ENCODE measurements at regions not wholly inside any gene's neighbourhood (a gene's known extent, or its start where the extent isn't known, plus 50 kb on each side); places are given as distances from the start of the nearest gene placed in this dataset.
"Not testable (repeated sequence)": the region's sequence is repeated elsewhere in the genome, so short reads cannot be mapped to it uniquely, and the experiment has no call there.

DNA sequence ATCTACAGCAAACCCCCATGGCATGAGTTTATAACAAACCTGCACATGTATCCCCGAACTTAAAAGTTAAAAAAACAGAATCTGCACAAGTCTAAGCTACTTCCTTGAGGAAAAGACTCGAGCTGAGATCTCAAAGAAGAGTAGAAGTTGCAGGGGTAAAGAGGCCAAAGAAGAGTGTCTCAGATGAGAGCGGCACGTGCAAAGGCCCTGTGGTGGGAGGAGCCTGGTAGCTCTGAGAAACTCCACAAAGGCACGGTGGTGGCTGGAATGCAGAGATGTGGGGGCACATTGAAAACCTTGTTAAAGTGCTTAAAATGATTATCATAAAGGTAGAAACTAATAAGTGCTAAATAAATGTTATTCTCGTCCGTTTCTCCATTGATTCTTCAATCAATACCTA lies 103.2 kb upstream of the GRK3 start:
- Histone ChIP-seq H3K36me3 (ENCODE audit: insufficient read depth, insufficient read length, low read length) (peaks cover 52% of the 10 kb centered on the region), H3K4me3 (ENCODE audit: insufficient read length, low read depth) (no peak overlapping the region), H3K4me1 (ENCODE audit: insufficient read depth, insufficient read length) (no peaks in the 10 kb centered on the region), H3K9me3 (ENCODE audit: insufficient read depth, low read length) (no peaks in the 10 kb centered on the region), H3K27me3 (ENCODE audit: insufficient read depth, insufficient read length) (no peaks in the 10 kb centered on the region), H3K9ac (ENCODE audit: insufficient read length, low read depth) (no peak overlapping the region)
- DNase-seq (ENCODE audit: low read depth, low spot score) = no peak
- TF ChIP-seq SUZ12 (IDR thresholded peaks at IDR 0.05; ENCODE audit: extremely low read depth, insufficient read depth, insufficient read length) (no peak), ZNF274 (IDR thresholded peaks at IDR 0.05; ENCODE audit: low read depth, low read length) (no peak)

GRCh38 chr22:25462474-25463346 lies 101.8 kb upstream of the GRK3 start:
- H3K36me3 ChIP-seq (ENCODE audit: insufficient read depth, insufficient read length, low read length) = peaks cover 47% of the 10 kb centered on the region
- DNase-seq (ENCODE audit: low read depth, low spot score) = peak; percentile 64
- not testable (repeated sequence) for H3K4me1 ChIP-seq (ENCODE audit: insufficient read depth, insufficient read length); H3K27me3 ChIP-seq (ENCODE audit: insufficient read depth, insufficient read length); H3K4me3 ChIP-seq (ENCODE audit: insufficient read length, low read depth); H3K9me3 ChIP-seq (ENCODE audit: insufficient read depth, low read length); H3K9ac ChIP-seq (ENCODE audit: insufficient read length, low read depth)

DNA sequence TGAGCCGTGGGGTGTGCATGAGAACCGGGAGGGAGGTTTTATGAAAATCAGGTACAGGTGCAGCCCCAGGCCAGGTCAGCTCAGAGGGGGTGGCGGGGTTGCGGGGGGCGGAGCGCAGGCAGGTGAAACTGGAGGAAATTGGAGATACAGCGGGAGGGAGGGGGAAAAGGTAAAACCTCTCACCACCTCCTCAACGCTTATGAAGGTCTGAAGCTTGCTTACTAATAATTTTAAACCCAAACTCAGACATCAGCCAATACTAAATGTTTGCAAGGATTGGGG lies 101.2 kb upstream of the GRK3 start:
- H3K27me3 ChIP-seq (ENCODE audit: insufficient read depth, insufficient read length); H3K9me3 ChIP-seq (ENCODE audit: insufficient read depth, low read length); H3K4me1 ChIP-seq (ENCODE audit: insufficient read depth, insufficient read length); DNase-seq (ENCODE audit: low read depth, low spot score); H3K4me3 ChIP-seq (ENCODE audit: insufficient read length, low read depth); H3K9ac ChIP-seq (ENCODE audit: insufficient read length, low read depth): not testable (repeated sequence)
- peaks cover 46% of the 10 kb centered on the region for H3K36me3 ChIP-seq (ENCODE audit: insufficient read depth, insufficient read length, low read length)

DNA sequence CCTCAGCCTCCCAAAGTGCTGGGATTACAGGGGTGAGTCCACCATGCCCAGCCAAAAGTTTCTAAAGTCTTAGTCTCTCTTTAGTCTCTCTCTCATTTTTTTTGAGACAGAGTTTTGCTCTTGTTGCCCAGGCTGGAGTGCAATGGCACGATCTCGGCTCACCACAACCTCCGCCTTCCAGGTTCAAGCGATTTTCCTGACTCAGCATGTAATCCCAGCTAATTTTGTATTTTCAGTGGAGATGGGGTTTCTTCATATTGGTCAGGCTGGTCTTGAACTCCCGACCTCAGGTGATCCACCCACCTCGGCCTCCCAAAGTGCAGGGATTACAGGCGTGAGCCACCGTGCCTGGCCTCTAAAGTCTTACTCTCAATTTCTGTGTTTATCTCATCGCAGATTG lies 100.1 kb upstream of the GRK3 start:
- H3K4me3 ChIP-seq (ENCODE audit: insufficient read length, low read depth); H3K9me3 ChIP-seq (ENCODE audit: insufficient read depth, low read length); DNase-seq (ENCODE audit: low read depth, low spot score); H3K9ac ChIP-seq (ENCODE audit: insufficient read length, low read depth); H3K27me3 ChIP-seq (ENCODE audit: insufficient read depth, insufficient read length); H3K4me1 ChIP-seq (ENCODE audit: insufficient read depth, insufficient read length): not testable (repeated sequence)
- peaks cover 37% of the 10 kb centered on the region for H3K36me3 ChIP-seq (ENCODE audit: insufficient read depth, insufficient read length, low read length)

DNA sequence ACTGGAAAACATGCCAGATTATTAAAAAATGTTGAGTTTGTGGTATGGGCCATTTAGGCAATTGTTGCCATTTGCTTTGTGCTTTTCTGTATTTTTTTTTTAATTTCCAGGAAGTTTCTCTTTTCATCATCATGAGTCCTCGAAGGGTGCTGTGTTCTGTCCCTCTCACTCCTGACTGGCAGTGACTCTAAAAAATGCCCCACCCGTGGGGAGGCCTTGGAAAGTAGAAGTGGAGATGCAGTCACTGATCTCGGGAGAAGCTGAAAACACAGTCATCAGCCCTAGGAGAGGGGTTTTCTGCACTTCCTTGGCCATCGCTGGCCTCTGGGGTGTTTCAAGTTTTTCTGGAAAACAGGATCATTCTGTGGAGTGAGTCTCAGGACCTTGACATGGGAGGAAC lies 98.5 kb upstream of the GRK3 start:
- H3K4me3 ChIP-seq (ENCODE audit: insufficient read length, low read depth) = no peak overlapping the region
- H3K36me3 ChIP-seq (ENCODE audit: insufficient read depth, insufficient read length, low read length) = peaks cover 24% of the 10 kb centered on the region
- H3K4me1 ChIP-seq (ENCODE audit: insufficient read depth, insufficient read length) = no peaks in the 10 kb centered on the region
- no peaks in the 10 kb centered on the region for H3K9me3 ChIP-seq (ENCODE audit: insufficient read depth, low read length)
- DNase-seq (ENCODE audit: low read depth, low spot score) = no peak
- no peak for TF ChIP-seq YY1 (IDR thresholded peaks at IDR 0.05; ENCODE audit: insufficient read depth, insufficient read length)
- TF ChIP-seq ZNF274 (IDR thresholded peaks at IDR 0.05; ENCODE audit: low read depth, low read length) = no peak
- no peak for TF ChIP-seq SUZ12 (IDR thresholded peaks at IDR 0.05; ENCODE audit: extremely low read depth, insufficient read depth, insufficient read length)
- no peak overlapping the region for H3K9ac ChIP-seq (ENCODE audit: insufficient read length, low read depth)
- H3K27me3 ChIP-seq (ENCODE audit: insufficient read depth, insufficient read length) = no peaks in the 10 kb centered on the region

DNA sequence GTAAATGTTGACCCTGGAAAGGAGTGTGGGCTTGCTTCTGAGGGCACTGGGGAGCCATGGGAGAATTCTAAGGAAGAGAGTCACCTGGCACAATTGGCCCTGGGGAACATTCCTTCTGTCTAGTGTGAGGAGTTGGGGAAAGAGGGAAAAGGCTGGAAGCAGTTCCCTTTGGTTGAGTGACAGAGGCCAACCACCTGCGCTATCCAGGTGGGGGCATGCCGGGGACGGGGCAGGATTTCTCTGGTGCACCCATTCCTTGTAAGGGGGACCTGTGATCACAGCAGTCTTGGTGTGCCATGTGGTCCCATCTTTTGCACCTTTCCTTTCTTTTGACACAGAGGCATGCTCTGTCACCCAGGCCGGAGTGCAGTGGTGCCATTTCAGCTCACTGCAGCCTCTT lies 92.1 kb upstream of the GRK3 start:
- H3K9me3 ChIP-seq (ENCODE audit: insufficient read depth, low read length) = peaks cover 5% of the 10 kb centered on the region; the same call in 1 of the 2 replicates
- peaks cover 6% of the 10 kb centered on the region for H3K36me3 ChIP-seq (ENCODE audit: insufficient read depth, insufficient read length, low read length)
- no peaks in the 10 kb centered on the region for H3K4me1 ChIP-seq (ENCODE audit: insufficient read depth, insufficient read length)
- no peak for TF ChIP-seq YY1 (IDR thresholded peaks at IDR 0.05; ENCODE audit: insufficient read depth, insufficient read length)
- no peak for TF ChIP-seq SUZ12 (IDR thresholded peaks at IDR 0.05; ENCODE audit: extremely low read depth, insufficient read depth, insufficient read length)
- TF ChIP-seq ZNF274 (IDR thresholded peaks at IDR 0.05; ENCODE audit: low read depth, low read length) = no peak
- no peak for DNase-seq (ENCODE audit: low read depth, low spot score)
- H3K4me3 ChIP-seq (ENCODE audit: insufficient read length, low read depth) = no peak overlapping the region
- no peaks in the 10 kb centered on the region for H3K27me3 ChIP-seq (ENCODE audit: insufficient read depth, insufficient read length)
- no peak overlapping the region for H3K9ac ChIP-seq (ENCODE audit: insufficient read length, low read depth)

GRCh38 chr22:25475257-25476022 lies 89.0 kb upstream of the GRK3 start:
- Histone ChIP-seq H3K27me3 (ENCODE audit: insufficient read depth, insufficient read length) (no peaks in the 10 kb centered on the region), H3K4me1 (ENCODE audit: insufficient read depth, insufficient read length) (no peaks in the 10 kb centered on the region), H3K9me3 (ENCODE audit: insufficient read depth, low read length) (peaks cover 7% of the 10 kb centered on the region; the same call in 1 of the 2 replicates), H3K4me3 (ENCODE audit: insufficient read length, low read depth) (no peak overlapping the region), H3K36me3 (ENCODE audit: insufficient read depth, insufficient read length, low read length) (peaks cover 22% of the 10 kb centered on the region), H3K9ac (ENCODE audit: insufficient read length, low read depth) (no peak overlapping the region)
- no peak for DNase-seq (ENCODE audit: low read depth, low spot score)
- TF ChIP-seq ZNF274 (IDR thresholded peaks at IDR 0.05; ENCODE audit: low read depth, low read length) (no peak), SUZ12 (IDR thresholded peaks at IDR 0.05; ENCODE audit: extremely low read depth, insufficient read depth, insufficient read length) (no peak), YY1 (IDR thresholded peaks at IDR 0.05; ENCODE audit: insufficient read depth, insufficient read length) (no peak)

All from NT2/D1 (cell line).